NCI-H460 (cell line): ENCODE measurements at regions not wholly inside any gene's neighbourhood (a gene's known extent, or its start where the extent isn't known, plus 50 kb on each side); places are given as distances from the start of the nearest gene placed in this dataset.

Experiments
- DNase-seq: peaks from one replicate; pipeline ENCODE4 v3.0.0-alpha.2; 2016; ENCODE audit warnings: low read depth; ENCODE audit errors: extremely low read depth

DNA sequence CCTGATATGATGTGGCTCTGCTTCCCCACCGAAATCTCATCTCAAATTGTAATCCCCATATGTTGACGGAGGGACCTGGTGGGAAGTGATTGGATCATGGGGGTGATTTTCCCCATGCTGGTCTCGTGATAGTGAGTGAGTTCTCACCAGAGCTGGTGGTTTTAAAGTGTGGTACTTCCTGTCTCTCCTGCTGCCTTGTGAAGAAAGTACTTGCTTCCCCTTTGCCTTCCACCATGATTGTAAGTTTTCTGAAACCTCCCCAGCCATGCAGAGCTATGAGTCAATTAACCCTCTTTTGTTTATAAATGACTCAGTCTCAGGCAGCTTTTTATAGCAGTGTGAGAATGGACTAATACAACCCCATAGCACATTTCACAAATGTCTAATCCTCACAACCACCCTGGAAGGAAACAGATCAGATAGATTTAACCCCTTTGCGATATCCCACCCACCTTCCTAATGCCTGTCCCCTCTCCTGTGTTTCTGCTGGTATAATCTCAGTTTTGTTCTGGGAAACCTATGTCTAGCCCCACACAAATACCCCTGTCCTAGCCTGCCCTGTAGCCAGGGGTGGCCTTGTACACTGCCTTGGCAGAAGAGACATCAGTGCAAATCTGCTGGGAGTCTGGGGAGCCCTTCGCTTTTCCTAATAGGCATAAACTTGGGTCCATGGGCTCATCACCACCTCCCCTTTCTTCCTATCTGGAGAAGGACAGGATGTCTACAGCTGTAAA, 157.0 kb upstream of the RAI14 start:
- no peak for DNase-seq

DNA sequence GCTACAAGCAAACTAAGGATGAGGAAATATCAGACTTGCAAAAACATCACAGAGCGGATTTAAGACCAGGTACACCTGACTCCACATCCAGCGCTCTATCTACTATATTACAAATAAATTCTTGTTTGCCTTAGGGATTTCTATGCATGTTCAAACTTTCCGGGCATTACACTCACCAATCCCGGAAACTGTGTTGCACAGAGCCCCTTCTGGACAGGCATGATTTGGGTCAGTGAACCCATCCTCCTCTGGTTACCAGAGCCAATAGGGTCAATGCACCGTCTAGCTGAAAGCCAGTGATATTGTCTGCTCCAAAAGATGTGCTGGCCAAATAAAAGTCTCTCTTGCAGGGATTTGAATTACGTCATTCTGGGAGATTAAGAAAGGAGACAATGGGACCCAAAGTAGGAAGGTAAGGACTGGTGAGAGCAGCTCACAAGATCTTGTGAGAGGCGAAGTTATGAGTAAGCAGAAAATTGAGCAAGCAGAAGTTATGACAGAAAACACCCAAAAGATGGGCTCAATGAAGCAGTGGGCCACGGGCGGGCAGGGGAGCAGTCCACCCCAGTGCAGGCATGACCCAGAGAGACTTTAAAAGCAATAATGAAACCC, 155.8 kb upstream of the RAI14 start:
- DNase-seq: no peak

DNA sequence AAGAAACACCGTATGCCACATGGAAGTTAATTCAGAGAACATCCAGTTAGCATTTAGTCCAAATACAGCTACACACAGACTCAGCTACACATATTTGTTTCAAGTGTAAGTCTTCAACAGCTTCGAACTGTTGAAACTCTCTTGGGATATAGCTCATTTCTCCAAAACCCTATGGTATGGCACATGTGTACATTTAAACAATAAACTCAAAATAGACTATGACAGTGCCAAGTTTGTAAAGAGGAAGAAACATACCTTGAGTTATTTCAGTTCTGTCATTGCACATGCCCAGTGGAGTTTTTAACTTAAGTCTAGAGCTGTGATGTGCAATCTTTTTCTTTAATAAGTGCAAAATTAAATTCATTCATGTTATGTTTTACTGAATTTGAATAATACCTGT, 155.1 kb upstream of the RAI14 start:
- no peak for DNase-seq

DNA sequence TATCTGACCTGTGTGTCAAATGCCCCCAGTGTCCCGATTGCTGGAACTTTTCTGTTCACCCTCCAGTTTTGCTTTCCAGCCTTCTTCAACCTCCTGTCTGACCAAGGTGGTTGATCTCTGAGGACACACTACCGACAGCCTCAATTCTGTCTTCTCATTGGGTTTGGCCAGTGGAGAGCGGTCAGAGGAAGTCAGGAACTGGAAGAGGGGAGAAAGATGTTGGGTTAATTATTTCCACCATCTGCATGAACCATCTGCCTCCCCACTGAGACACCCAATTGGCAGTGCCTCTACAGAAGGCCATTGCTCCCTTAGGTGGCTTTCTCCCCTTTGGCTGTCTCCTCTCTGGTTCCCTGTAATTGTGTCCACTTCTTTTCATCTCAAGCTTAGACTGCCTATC, 154.3 kb upstream of the RAI14 start:
- DNase-seq: no peak

DNA sequence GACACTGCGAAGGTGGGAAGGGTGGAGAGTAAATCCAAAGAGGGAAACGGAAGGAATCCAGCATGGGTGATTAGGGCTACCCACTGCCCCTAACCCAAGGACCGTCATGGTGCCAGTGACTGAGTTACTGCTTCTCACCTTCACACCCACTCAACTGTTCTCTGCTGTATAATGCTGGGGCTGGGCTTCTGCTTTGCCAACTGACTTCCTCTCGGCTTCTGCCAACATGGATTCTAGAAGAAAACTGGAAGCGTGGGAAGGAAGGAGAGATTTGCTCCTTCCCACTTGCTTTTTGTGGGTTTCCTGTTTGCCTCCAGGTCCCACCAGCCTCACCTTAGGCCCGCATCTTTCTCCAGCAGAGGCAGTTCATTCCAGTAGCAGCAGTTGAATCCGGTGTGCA, 153.5 kb upstream of the RAI14 start:
- no peak for DNase-seq

DNA sequence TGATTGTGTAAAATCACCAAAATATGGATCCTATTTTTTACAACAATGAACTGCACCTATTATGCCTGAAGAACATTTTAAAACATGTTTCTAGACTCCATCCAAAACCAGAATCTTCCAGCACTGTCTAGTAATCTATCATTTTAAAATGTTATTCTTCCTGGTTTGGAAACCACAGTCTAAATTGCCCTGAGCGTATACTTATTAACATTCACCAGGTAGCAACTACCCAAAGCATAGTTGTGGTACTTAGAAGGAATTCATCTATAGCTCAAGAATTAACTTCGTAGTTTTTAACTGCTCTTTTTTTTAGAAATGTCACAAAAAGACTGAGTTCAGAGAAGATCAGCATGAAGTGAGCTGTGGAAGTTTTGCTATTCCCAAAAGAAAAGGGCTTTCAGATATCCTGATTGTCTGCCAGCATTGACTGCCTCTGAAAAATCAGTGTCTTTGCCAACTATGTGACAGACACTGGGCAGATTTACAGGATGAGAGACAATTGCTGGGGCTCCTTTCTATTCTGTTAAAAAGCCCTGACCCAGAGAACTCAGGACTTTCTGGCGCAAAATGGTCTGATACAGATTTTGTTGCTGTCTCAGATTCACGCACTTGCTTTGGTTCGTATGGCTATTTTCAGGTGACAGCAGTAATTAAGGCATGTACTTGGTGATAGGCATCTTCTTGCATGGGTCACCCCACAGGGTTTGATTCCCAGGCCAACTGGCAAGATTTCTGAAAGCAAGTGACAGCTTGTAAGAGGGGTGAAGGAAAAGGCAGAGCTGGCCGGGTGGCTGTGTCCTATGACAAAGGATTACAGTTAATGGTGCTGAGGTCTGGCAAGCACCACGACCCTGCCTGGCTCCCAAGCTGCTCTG, 152.5 kb upstream of the RAI14 start:
- DNase-seq: no peak

DNA sequence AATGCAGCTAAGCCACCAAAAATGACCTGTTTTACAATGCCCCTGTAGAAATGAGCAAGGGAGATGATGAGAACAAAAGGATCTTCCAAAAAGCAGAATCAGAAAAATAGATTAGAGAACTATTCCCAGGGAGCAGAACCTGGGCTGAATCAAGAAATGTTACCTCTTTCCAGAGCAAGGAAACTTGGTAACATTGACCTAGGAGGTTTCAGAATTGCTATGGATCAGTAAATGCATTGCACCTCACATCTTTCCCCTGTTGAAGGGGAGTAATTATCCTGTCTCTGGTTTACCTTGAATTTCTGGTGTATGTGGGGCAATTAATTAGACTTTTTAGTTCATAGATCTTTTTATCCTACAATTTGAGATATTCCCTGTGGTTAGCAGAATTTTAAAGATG, 151.2 kb upstream of the RAI14 start:
- no peak for DNase-seq

DNA sequence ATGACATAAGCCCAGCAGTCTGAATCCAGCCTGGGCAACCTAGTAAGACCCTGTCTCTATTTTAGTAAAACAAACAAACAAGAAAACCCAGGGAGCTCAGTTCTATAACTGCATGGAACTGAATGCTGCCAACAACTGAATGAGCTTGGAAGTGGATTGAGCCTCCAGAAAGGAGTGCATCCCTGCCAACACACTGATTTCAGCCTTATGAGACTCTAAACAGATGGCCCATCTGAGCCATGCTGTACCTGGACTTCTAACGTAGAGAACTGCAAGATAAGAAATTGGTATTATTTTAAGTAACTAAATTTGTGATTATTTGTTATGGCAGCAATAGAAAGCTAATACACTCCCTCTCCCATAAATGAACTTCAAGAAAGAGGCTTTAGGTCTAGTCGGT, 150.4 kb upstream of the RAI14 start:
- DNase-seq: no peak

DNA sequence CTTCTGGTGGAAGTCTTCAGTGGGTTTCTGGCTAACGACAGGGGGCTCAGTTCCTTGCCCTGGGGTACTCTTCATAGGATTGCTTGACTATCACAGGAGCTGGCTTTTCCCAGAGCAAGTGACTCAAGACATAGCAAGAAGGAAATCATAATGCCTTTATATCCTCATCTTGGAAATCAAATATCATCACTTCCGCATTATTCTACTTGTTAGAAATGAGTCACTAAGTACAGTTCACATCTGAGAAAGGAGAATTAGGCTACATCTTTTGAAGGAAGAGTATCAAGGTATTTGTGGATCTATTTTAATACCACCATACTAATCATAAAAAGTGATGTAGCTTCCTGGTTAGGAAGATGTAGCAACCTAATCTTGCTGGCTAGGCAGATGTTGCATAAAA, 148.2 kb upstream of the RAI14 start:
- no peak for DNase-seq

DNA sequence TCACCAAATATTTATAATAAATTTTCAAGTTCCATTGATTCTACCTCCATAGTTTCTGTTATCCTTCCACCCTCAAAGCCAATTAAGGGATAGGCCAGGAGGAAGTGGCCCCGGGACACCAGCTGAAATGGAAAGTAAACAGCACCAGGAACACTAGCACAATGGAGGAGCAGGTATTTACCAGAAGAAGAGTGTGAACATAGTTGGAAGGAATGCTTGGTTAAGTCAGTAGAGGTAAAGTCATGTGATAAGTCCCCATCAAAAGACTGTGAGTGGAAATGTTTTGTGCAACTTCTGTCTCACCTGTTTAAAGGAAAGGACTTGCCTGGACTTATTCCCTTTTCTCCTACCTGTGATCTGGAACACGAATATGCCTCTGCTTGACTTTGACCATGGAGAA, 146.7 kb upstream of the RAI14 start:
- no peak for DNase-seq

DNA sequence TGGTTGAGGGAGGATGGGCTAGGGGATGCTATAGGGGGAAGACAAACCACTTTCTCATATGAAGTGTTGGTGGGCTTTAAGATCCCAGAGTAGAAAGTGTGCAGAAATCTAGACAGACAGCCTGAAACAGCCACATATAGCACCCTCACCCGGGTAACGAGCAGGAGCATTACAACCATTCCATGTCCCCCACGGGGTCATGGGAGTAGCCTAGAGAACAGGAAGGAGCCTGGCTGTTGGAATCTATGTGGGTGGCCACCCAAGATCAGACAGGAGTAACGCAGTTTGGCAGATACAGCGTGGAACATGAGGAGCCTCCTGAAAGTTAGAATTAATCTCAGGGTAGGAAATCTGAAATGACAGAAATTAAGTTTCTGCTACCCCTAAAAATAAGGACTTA, 146.1 kb upstream of the RAI14 start:
- no peak for DNase-seq

DNA sequence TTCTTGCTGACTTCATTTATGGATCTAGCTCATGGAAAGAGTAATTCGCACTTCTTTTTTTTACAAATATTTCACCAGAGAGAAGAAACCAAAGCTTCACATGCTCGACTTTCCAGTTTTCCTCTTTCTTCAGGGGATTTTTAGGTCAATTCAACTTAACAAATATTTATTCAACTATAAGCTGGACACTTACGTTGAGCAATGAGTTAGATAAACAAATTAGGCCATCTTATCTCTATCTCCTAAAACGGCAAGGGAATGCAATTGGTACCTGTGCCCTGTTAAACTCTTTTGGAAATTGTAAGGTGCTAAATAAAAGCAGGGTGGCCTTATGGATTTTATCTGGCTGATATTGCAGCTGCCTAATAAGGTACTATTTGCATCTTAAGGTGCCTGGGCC, 145.1 kb upstream of the RAI14 start:
- no peak for DNase-seq

DNA sequence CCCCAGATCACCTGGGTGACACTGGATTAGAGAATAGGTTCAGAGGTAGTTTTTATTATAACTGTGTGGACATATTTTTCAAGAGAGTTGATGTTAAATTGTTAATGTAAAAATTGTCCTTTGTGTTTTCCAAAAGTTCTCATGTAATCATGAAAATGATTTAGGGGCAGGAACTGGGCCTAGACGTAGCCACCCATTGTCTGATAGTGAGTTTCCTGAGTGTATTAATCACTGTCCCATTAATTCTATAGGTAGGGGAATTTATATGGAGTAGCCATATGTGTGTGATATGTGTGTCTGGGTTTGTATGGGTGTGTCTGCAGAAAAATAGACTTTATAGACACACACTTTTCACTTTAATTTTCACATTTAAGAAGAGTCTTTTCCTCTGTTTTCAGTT, 144.6 kb upstream of the RAI14 start:
- no peak for DNase-seq

DNA sequence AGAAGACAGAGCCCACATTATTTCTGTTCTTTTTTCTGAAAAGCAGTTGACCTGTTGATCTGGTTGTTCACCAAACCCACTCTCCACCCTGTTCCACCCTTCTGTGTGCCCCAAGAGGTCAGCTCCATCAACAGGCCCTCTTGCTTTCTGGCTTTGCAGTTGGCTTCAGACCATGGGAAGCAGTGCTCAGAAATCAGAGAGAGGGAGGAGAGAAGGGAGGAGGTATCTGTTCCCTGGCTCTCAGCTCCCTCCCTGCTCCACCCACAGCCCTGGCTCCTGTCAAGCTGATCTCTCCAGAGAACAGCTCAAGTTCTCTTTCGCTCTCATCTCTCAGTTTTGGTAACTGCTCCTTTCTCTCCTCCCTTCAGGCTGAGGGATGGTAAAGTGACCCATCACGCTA, 144.2 kb upstream of the RAI14 start:
- DNase-seq: no peak

DNA sequence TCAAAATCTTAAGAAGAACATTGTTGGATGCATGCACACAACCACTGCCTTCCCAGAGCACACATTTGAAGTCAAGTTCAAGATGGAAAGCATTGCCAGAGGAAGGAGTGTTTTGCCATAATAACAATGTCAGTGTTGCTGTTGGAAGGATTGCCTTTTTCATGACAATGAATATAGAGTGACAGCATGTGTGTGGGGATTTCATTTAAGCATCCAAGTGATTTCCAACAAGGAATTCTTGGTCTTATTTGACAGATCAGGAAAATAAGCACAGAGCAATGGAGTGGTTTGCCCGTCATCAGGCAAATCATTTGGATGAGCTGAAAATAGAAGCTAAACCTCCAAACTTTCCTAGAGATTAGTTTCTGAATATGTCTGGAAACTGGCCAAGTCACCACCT, 140.0 kb upstream of the RAI14 start:
- no peak for DNase-seq

DNA sequence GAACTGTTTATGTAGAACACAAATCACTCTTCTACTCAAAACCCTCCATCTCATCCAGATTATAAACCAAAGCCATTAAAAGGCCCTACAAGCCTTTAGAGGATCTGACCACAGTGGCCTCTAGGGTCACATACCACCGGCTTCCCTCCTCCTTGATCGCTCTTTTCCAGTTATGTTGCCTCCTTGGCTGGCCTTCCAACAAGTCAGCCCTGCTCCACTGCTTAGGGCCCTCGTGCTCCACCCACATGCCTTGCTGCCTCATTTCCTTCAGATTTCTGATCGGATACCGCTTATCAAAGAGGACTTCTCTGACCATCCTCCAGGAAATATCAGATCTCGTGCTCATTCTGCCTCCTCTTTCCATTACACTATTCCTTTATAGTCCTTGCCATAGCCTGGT, 139.4 kb upstream of the RAI14 start:
- DNase-seq: no peak

DNA sequence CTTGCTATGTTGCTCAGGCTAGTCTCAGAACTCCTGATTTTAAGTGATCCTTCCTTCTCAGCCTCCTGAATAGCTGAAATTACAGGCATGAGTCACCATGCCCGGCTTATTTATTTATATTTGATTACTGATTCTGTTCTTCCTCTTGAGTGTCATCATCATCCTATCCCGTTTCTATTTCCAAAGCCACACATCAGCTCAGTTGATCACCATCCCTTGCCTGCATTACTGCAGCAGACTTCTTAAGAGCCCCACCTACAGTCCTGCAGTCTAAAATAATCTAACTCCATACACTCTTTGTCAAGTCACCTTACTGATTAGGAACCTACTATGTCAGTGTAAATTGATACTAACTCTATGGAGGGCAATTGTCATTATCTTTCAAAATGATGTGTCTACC, 138.9 kb upstream of the RAI14 start:
- no peak for DNase-seq

DNA sequence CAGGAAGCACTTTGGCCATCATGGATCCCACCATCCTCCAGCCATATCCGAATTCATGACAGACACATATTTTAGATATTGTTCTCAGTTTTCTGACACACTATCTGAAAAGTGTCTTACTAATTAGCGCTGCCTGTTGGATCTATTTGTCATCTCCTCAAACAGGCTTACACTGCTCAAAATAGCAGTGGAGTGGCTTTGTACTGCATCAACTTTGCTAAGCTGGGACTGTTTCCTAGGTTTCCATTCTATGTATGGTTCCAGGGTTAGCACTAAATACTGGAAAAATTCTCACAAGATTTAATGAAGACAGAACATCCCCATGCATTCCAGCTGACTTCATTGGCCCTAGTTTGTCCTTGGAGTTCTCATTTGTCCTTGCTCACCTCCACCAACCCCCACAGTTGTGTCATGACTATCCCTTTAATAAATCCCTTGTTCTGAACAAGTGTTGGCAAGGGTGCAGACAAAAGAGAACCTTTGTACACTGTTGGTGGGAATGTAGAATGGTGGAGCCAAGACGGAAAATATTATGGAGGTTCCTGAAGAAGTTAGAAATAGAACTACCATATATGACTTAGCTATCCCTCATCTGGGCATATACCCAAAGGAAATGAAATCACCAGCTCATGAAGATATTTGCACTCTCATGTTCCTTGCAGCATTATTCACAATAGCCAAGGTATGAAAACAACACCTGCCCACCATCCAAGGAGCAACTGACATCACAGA, 136.5 kb upstream of the RAI14 start:
- no peak for DNase-seq

DNA sequence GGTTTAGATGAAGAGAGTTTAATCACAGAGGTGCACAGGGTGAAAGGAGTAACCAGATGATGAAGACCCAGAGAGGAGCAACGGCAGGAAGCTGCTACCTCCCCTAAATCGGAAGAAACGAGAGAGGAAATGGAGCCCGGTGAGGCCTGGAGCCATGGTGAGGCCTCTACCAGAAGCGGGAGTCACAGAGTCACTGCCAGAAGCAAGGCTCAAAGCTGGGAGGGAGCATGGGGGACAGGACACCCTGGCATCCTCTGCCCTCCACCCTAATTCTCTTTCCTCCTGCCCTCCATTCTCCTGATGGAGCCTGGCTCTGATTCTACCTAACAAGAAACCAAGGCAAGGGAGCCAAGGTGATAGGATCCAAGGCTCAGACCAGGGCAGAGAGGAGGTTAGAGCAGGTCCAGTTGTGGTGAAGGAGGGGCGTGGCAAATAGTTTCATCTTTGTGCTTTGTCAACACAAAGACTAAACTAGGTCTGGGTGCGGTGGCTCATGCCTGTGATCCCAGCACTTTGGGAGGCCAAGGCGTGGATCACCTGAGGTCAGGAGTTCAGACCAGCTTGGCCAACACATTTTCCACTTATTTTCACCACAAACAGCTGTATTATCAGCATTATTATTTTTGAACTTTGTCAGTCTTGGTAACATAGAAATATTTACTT, 134.4 kb upstream of the RAI14 start:
- DNase-seq: no peak

DNA sequence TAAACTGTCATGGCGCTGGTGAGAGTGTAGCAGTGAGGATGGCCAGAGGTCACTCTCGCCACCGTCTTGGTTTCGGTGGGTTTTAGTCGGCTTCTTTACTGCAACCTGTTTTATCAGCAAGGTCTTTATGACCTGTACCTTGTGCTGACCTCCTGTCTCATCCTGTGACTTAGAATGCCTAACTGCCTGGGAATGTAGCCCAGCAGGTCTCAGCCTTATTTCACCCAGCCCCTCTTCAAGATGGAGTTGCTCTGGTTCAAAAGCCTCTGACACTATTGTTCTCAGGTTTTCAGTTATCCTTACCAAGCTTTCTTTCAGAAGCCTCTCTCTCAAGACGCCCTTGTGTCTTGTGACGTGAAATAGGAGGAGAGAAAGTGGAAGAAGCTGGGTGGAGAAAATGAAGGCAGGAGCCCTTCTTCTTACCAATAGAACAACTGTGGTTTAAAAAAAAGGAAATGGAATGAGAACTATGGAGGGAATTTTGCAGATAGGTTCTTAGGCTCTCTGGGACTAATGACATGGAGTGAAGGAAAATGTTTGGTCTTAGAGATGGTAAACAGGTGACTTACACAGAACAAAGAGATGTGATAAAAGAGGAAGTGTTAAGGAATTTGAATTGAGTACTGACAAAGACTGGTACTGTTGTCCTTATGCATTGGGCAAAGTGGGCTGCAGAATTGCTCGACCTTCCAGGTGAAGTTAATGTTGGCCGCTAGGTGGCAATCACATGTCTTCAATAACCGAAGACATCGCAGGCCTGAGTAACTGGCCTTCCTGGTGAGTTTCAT, 133.3 kb upstream of the RAI14 start:
- peak; percentile 76 for DNase-seq
